HG02759 (cell line): ENCODE measurements at regions not wholly inside any gene's neighbourhood (a gene's known extent, or its start where the extent isn't known, plus 50 kb on each side); places are given as distances from the start of the nearest gene placed in this dataset.
"Not testable (repeated sequence)": the region's sequence is repeated elsewhere in the genome, so short reads cannot be mapped to it uniquely, and the experiment has no call there.

Experiments used
- ATAC-seq: cut with Tn5 transposase; IDR thresholded peaks from one replicate; pipeline ENCODE4 v1.9.1; 2021; ENCODE audit warnings: mild to moderate bottlenecking, moderate library complexity; ENCODE audit not compliant: unreplicated experiment

DNA sequence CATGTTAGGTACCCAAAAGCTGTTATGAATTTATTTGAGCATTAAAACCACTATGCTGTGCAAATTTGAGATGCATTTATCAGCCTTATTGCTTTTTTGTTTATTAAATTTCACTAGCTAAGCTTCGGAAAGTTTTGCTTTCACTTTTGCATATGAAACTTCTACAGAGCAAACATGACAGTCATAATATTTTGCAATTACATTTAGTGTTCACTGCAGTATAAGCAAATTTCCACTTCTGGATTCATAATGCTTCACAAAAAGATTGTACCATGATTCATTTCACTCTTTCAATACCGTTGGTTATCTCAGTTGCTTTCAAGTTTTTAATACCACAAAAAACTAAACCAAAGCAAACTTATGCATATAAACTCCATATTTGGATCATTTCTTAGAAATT is 228.7 kb upstream of the SLC8A1 start:
- ATAC-seq, result peak; percentile 64

- no peak for ATAC-seq
Measured at GRCh38 chr2:40690036-40690435, 238.1 kb upstream of the SLC8A1 start.

DNA sequence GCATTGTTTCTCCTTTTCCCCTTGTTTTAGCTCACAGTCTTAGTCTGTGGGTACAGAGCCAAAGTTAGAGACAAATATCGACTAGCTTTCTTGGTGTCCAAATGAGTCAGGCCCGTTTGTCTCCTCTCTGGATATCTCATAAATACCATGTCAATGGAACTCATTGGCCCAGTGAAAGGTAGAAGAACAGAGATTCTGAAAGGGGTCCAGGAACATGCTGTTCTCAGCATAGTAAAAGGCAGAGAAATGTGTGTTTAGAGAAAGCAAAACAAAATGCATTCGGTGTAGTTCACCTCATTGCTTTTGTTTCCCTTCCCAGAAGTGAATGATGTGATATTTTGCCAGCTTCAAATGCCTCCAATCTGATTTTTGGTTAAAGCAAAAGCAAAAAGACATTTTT is 238.6 kb upstream of the SLC8A1 start:
- no peak for ATAC-seq

GRCh38 chr2:40700231-40700954 is 248.5 kb upstream of the SLC8A1 start:
- no peak for ATAC-seq

GRCh38 chr2:40712197-40712894 is 260.5 kb upstream of the SLC8A1 start:
- ATAC-seq, result not testable (repeated sequence)

GRCh38 chr2:40716879-40717278 is 265.0 kb upstream of the SLC8A1 start:
- ATAC-seq, result no peak

GRCh38 chr2:40719414-40719813 is 267.5 kb upstream of the SLC8A1 start:
- no peak for ATAC-seq

DNA sequence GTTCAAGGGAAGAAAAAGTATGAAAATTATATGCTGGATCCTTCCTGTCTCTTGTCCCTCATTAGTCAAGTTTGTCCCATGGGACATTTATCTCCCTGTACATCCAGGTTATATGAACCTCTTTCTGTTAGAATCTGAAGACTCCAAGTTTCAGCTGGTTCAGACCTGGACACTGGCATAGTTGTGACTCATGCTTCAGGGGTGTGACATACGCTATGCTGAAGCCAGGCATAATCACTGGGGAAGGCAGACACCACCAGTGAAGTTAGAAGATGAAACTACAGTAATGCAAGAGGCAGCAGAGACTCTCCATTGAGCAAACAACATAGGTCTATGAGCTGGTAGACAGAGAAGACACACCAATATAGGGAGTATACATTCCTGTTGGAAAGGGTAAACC is 269.7 kb upstream of the SLC8A1 start:
- ATAC-seq, result no peak

- ATAC-seq, result no peak
Measured at GRCh38 chr2:40723194-40723593, 271.3 kb upstream of the SLC8A1 start.

DNA sequence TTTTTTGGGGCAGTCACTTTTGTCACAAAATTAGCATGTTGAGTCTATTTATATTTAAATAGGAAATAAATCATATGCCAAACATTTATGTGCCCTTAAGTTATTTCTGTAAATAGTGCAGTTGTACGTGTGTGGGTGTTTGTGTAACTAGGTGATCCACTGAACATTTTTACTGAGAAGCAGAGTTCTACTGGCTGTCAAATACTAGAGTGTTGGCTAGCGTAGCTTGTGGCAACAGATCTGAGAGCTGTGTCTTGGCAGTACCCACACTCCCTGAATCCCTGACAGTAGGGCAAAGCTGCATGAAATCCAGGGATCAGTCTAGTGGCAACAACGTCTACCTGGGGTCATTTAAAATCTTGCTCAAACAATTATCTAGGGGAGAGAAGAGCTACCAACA is 273.1 kb upstream of the SLC8A1 start:
- no peak for ATAC-seq

DNA sequence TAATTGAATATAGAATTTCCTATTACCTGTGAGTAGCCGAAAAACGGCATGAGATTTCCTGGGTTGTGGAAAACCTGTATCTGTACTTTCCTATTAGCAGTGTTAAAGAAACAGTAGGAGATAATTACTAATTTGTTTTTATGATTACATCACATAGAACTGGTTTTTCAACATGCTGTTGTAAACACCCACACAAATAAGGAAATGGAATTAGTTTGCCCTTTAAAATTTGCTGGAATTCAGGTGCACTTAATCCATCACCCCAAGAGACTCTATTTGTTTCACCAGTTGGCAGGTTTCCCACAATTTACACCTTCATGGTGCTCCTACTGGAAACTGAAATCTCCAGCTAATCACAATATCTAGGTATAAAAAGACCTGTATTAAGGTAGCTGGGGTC is 274.1 kb upstream of the SLC8A1 start:
- ATAC-seq, result no peak

DNA sequence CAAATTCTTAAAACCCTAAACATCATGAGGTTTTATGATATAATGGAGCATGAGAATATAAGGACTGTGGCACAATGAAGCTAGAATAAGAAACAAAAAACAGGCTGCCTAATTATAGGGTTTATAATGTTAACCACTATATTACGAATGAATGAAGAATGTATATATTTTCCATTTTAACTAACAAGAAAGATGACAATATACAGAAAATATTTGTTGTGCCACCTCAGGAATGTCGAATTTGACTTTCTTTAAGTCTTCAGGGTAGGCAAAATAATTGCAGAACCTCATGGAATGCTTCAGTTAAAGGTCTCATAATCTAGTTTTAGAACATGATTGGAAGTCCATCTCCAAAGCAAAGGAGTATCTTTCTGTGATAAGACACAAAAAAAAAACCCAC is 282.9 kb upstream of the SLC8A1 start:
- no peak for ATAC-seq

DNA sequence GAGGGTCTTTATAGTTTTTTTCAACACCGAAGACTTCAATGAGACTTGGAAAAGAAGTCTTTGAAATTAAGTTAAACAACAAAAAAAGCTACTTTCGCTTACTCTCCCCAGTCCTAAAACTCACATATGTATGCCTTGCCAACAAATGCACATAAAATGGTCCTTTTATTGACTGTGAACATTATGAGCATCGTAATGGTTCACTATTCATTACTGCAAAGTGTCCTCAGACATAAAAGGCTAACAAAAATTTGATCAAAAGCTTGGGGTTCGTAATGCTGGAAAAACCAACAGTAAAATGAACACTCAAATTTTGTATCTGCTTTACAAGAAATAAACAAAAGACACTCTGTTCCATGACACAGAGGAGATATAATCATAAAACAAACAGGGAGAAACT is 285.3 kb upstream of the SLC8A1 start:
- no peak for ATAC-seq

- ATAC-seq, result no peak
Measured at GRCh38 chr2:40740419-40740818, 288.5 kb upstream of the SLC8A1 start.

DNA sequence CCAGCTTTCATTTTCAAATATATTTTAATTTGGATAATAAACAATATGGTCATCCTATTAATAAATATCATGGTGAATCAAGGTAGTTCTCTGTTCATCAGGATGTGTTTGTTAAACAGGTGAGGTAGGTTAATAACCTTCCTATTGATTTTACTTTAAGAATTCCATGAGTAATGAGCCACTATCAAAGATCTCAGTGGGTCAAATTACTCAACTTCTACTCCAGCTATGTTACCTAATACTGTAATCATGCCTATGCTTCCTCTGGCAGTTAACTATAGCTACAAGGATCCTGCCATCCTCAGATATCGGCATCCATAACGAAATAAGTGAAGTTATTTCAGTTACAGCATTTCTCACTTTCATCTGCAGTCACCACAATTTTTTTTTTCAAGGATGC is 289.6 kb upstream of the SLC8A1 start:
- ATAC-seq, result no peak

- no peak for ATAC-seq
Measured at GRCh38 chr2:40746191-40746590, 294.3 kb upstream of the SLC8A1 start.

- no peak for ATAC-seq
Measured at GRCh38 chr2:40751981-40752380, 300.1 kb upstream of the SLC8A1 start.

- ATAC-seq, result no peak
Measured at GRCh38 chr2:40752796-40753195, 300.9 kb upstream of the SLC8A1 start.

DNA sequence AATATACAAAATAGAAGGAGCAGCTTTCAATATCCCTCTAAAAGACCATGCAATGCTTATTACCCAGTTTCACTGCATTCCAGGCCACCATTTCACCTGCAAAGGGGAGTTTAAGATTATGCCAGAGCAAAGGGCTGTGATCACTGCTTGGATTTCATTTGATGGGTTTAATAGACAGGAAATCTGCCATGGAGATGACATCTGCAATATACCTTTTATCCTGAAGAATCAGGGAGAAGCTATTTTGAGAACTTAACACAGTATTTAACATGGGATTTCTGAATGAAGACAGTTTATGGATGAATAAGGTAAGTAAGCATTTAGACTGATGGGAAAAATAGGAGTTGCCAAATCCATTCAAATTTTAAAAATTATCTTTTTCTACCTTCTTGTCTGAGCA is 303.0 kb upstream of the SLC8A1 start:
- no peak for ATAC-seq

DNA sequence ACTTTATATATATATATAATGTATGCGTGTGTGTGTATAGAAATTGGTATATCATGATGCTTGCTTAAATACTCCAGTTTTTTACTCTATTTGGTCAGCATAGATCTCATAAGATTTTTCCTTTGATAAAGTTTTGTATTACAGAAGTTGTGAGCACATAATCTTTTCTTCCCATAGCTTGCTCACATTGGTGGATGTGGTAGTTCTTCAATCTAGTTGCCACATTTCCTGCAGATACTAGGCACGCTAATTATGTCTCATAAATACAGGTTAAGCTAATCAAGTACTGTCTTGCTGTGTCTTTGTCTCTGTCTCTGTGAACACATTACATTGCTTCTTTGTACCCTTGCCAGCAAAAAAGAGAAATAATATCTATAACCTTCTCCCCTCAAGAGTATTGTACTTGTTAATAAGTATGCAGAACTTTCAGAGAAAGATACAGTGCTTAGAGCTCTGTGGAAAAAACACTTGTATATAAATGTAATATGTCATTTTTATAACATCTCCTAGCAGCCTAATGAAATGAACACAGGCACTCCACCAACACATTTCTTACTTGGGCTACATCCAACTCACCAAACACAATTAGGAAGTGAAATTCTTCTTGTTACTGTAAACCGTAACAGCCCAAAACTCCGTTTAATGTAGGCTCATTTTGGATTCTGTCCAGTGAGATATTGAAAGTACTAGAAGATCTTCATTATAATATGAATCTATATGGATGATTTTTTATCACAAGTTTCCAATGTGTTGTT is 306.7 kb upstream of the SLC8A1 start:
- no peak for ATAC-seq

DNA sequence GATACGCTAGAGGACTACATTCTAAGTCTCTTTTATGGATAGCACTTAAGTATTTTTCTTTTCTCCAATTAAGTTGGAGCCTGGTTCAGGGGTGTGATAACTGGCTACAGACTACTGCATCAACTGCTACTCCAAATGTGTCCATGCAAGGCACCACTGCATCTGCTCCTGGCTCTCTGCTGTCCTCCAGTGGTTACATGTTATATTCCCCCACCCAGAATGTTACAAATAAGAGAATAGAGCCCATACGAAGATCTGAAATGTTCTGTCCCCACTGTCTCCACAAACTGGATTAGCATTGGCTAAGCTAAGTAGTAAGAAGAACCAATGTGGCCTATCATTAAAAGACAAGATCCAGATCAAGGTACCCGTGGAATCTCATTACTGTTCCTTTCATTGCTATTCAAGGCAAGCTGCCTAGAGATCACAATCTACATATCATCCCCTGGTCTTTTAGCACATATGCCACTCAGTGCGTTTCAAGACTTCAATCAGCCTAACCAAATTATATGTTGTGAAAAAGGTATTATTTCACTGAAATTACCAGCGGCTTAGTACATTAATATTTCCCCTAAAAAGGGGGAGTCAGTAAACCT is 308.3 kb upstream of the SLC8A1 start:
- ATAC-seq, result no peak

GRCh38 chr2:40773291-40773690 is 321.4 kb upstream of the SLC8A1 start:
- ATAC-seq, result no peak
